SIG-M5 treated with dmso at 0.1 percent for 504 hours (cell line): ENCODE measurements at regions not wholly inside any gene's neighbourhood (a gene's known extent, or its start where the extent isn't known, plus 50 kb on each side); places are given as distances from the start of the nearest gene placed in this dataset.
"Not testable (repeated sequence)": the region's sequence is repeated elsewhere in the genome, so short reads cannot be mapped to it uniquely, and the experiment has no call there.

Source experiments
- DNase-seq: peaks from one replicate; lab custom pipeline; 2025; ENCODE audit not compliant: unreplicated experiment; lab: John Stamatoyannopoulos, UW

DNA sequence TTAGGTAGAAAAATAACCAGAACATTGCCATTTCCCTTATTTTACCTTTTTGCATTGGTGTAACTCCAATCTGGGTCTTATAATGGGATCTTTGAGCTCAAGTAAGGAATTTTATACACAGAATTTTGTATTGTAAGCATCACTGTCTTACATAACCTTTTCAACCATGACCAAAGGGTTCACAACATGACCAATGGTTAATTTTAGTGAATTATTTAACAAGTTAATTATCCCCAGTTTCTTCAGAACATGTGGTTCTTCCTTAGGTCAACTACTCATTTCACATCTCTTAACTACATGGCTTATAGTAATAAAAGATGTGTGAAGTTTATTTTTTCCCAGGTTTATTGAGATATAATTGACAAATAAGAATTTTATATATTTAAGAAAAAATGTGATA lies 74.2 kb upstream of the RHOBTB1 start:
- no peak for DNase-seq

DNA sequence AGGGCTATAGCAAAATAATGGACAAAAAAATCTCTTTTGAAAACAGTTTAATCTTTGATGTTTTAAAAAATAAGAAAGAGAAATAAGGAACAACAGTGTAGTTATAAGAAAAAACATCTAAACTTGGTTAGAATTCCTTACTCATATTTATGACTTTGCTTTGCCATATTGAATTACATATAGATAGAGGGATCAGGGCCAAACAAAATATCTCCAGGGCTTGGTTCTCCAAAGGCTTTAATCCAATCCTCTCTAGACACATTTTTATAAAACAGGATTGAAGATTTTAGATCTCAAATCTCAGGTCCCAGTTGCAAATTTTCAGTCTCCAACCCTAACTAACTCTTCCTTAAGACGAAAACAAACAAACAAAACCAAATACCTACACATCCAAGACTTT lies 72.6 kb upstream of the RHOBTB1 start:
- DNase-seq = no peak

DNA sequence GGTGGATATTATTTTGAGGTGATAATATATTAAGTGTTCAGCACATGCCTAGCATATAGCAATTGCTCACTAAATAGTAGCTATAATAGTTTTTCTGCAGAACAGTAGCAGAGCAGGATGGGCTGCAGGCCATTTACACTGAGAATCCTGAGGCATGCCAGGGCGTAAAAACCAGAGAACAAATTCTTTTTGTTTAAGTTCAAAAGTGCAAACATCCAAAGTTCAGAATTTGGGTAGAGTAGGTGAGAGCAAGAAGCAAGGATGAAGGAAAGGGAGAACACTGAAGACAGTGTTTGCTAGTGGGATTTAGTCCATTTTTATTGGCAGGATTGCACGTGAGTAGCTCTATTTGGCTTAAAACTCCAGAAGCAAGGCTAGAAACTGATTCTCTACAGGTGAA lies 72.0 kb upstream of the RHOBTB1 start:
- DNase-seq = no peak

DNA sequence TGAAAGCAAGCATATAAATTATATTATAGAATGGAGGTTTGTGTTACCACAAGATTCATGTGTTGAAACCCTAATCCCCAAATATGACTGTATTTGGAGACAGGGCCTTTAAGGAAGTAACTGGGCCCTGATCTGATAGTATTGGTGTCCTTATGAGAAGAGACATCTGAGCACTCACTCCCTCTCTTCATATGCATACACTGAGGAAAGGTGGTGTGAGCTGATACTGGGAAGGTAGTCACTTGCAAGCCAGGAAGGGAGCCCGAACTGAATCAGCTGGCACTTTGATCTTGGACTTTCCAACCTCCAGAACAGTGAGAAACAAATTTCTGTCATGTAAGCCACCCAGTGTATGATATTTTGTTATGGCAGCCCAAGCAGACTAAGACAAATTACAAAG lies 66.9 kb upstream of the RHOBTB1 start:
- DNase-seq = no peak

DNA sequence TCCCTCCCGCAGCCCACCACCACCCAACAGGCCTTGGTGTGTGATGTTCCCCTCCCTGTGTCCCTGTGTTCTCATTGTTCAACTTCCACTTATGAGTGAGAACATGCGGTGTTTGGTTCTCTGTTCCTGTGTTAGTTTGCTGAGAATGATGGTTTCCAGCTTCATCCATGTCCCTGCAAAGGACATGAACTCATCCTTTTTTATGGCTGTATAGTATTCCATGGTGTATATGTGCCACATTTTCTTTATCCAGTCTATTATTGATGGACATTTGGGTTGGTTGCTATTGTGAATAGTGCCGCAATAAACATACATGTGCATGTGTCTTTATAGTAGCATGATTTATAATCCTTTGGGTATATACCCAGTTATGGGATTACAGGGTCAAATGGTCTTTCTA lies 59.1 kb upstream of the RHOBTB1 start:
- DNase-seq = not testable (repeated sequence)

DNA sequence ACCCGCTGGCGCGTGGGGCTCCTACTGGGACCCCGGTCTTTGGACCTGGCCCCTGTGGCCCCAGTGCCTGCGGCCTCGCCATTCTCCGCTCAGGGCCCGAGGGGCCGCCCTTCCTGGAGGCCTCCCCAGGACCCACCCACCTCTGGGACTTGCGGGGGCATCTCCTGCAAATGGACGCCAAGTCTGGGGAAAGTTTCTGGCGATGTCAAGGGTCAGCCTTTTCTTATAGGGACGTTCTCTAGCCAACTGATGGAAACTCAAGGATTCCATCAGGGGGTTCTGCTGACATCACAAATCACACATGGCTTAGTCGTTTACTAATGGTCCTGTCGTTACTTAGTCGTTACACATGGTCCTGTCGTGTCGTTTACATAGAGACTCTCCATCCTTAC lies 57.7 kb upstream of the RHOBTB1 start:
- no peak for DNase-seq

DNA sequence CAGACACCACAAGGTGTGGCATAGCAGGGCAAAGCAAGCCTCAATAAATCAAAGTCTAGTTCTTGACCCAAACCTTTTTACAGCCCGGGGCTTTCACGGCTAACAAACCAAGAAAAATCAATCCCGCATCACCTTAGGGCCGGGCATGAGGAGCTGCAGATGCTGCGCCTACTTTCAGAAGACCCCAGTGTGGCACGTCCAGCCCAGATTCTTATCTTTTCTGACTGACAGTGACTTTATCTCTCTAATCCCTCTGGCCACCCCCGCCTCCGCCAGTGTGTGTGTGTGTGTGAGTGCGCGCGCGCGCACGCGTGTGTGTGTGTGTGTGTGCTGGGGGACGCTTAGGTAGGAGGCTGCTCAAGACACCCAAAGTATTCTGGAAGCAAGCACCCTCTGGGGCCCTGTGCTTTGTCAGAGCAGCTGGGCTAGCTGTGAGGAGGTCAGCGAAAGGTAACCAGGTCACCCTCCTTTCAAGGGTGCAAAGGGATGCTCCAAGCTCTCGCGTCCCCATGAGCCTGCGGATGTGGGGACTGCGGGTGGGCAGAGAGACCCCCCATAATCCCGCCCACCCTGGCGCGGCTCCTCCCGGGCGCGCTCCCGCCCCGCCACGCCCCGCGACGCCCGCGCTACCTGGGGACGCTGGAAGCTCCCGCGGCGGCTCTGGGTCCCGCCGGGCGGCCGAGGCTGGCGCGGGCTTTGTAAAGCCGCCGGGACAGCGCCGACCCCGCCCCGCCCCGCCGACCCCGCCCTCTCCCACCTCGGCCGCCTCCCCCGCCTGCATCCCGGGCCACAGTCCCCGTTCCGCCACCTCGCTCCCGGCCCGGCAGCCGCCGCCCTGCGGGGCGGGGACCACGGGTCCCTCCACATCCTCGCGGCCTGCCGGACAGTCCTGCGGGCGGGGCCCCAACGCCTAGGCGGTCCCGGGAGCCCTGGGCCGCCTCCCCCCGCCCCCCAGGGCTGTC lies 57.1 kb upstream of the RHOBTB1 start:
- DNase-seq = no peak

DNA sequence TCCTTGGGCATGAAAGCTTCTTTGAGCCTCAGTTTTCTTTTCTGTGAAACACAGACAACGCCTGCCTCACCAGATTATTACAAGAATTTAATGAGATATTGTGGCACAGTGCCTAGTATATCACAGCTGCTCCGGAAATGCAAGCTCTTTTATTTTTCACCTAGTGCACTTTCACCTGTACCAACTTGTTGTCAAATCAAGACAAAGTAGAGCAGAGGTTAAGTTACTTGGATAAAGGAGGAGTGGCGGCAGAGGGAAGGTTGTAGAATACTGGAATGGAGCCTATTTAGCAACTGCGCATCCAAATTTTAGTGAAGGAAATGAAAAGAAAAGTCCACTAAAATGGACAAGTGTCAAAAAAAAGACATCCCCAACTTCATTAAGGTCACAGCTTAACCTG lies 54.9 kb upstream of the RHOBTB1 start:
- no peak for DNase-seq

DNA sequence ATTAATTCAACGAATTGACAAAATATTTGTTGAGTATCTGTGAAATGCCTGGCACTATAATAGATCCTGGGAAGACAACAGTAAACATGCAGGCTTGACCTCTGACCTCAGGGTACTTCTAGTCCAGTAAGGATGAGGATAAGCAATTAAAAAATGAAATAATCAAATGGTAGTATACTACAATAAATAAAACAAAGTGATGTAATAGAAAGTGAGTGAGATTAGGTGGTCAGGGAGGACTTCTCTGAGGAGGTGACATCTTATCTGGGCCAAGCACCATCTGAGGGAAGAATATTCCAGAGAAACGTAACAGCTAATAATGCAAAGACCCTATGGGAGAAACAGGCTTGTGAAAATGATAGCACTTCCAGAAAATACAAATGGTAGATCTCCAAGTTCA lies 50.1 kb upstream of the RHOBTB1 start:
- no peak for DNase-seq
